NCI-H1092 (cell line): ENCODE measurements at regions not wholly inside any gene's neighbourhood (a gene's known extent, or its start where the extent isn't known, plus 50 kb on each side); places are given as distances from the start of the nearest gene placed in this dataset.

Experiments used
- DNase-seq: peaks from one replicate; lab custom pipeline; 2025; lab: John Stamatoyannopoulos, UW

- DNase-seq: no peak
These were observed 79.0 kb upstream of the CST7 start for GRCh38 chr20:24870057-24870456.

- DNase-seq: no peak
These were observed 78.2 kb upstream of the CST7 start for GRCh38 chr20:24870881-24871280.

DNA sequence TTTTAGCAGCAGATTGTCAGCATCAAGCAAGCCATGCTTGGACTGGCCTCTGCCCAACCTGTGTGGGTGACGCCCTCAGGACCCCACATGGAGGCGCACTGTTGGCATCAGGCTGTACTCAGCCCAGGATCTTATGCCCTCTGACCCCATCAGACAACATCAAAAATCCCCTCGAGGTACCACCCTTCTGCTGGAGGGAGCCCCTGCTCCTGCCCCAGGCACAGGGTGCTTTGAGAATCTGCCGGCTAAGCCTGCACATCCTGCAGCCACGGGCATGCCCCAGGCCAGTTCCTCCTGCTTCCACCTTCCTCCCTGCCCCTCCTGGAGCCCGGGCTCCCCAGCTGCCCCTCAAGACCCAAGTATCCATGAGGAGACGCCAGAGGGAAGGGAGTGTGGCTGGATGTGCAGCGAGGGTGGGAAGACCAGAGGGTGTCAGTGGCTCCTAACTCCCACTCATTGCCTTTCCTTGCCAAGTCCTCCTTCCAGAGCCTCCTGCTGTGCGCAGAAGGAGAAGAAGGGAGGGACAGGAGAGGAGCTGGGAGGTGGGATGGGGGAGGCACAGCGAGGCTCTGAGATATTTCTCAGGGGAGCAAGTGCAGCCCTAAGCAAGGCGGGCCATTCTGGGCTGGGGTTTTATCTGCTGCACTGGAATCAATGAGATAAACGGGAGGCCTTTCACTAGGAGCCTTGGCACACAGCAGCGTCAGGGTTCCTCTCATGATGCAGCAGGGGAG lies 77.4 kb upstream of the CST7 start:
- DNase-seq: no peak

GRCh38 chr20:24872291-24873024 lies 76.6 kb upstream of the CST7 start:
- DNase-seq: peak; percentile 73

DNA sequence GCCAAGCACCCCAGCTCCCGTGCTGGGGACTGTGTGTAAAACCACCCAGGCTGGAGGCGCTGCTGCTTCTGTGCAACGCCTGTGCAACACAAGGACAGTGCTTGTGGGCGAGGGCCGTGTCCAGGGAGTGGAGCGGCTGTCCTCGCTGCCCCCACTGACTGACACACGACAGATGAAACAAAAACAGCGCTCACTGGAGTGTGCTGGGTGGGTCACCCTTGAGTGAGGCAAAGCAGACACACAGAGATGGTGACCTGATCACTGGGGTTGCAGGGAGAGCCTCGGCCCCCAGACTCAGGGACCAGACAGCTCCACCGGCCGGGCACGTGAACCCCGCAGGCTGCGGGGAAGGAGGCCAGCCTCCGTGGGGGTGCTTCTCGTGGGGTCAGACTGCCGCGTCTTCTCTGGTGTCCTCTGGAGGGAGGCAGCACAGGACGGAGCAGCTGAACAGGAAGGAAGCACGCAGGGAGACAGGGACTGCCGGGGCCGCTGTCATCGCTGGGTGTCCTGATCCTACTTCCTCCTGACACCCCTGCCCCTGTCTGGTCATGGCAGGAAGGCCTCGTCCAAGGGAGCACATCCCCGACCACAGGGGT lies 75.9 kb upstream of the CST7 start:
- DNase-seq: no peak

DNA sequence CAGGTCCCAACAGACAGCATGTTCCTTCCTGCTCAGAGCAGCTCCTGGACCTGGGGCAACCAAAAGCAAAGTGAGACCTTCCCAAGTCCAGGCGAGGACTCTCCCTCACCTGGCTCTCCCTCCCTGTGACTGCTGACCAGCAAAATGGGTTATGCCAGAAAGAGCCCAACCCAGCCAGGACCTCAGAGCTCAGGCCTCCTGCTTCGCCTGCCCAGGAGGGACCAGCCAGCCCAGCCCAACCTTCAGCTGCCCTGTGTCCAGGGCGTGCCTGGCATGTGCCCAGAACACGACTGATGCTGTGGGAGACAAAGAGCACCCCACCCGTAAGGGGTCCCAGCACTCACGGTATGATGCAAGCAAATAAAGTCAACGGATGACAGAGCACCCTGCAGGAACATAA lies 74.0 kb upstream of the CST7 start:
- no peak for DNase-seq

- DNase-seq: no peak
These were observed 71.4 kb upstream of the CST7 start for GRCh38 chr20:24877652-24878051.

GRCh38 chr20:24878657-24879056 lies 70.4 kb upstream of the CST7 start:
- DNase-seq: no peak

DNA sequence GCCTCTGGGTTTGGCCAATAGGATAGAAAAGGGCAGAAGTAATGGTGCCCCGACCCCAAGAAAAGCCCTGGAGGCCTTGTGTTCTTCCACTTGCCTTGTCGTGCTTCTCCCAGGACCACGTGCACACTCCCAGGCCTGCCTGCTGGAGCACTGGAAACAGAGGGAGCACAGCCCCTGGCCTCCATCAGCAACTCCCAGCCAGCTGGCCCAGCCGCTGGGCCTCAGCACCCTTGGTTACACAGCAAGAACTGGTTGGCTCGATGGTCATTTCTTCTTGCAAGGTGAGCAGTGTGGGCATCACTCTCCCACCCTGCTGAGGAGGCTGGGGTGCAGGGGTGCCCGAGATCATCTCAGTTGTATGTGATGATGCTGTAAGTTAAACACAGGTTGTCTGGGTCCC lies 69.2 kb upstream of the CST7 start:
- no peak for DNase-seq

DNA sequence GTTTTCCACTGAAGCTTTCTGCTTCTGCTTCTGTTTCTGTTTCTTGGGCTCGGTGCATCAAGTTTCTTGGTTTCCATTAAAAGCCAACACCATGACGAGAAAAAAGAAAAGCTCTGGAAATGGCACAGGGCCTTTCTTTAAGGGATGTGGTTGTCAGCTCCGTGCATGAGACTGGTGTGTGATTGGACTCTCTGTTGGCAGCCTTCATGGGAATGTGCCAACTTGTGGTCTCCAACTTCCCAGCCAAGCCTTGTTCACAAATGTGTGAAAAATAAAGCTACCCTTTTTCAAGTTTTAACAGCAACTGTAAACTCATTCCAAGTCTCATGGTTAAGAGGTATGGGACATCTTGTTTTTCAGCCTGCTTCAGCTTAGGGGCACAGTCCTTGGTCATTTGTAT lies 68.7 kb upstream of the CST7 start:
- no peak for DNase-seq

DNA sequence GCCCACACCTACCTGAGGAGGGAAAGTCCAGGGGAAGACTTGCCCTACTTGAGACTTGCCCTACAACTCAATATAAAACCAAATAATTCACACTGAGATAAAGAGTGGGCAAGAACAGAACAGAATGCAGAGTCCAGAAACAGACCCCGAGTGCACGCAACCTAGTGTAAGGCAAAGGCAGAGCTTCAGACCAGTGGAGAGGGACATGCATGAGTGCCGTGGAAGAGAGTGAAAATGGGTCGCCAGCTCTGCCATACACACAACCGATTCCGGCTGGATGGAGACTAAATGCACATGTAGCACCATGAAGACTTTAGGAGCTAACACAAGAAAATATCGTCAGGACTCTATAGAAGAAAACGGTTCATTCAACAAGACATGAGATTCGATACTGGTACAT lies 58.8 kb upstream of the CST7 start:
- DNase-seq: no peak

DNA sequence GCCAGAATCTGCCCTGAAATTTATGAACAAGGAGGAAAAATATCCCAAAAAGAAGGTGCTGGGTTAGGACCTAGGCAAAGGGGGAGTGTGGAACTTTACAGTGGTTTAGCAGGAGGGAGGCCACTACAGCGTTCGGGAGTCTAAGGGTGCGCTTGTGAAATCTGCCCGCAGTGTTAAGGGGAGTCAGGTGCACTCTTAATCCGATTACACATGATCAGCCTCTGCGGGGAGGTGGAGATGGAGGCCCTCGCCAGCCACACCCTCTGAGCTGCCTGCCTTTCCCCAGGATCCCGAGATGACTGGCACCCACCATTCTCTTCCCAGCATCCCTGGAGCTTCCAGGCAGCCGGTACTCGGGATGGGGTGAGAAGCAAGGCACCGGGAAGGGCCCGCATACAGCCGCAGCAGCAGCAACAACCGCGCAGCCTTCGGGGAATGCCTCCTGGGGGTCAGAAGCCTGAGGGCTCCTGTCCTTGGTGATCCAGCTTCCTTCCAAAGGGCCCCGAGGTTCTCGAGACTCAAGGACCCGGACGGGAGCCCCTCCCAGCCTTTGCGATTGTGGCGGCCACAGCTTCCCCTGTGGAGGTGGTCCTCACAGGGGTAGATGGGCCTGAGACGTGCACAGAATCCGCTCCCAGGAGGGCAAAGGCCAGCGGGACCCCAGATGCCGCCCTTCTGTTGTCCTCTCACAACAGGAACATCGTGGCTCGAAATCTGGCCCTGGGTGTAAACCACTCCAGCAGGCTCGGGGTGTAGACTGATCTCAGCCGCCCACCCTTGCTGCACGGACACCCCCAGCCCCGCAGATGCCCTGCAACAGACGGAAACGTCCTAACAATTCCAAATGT lies 57.3 kb upstream of the CST7 start:
- DNase-seq: no peak

DNA sequence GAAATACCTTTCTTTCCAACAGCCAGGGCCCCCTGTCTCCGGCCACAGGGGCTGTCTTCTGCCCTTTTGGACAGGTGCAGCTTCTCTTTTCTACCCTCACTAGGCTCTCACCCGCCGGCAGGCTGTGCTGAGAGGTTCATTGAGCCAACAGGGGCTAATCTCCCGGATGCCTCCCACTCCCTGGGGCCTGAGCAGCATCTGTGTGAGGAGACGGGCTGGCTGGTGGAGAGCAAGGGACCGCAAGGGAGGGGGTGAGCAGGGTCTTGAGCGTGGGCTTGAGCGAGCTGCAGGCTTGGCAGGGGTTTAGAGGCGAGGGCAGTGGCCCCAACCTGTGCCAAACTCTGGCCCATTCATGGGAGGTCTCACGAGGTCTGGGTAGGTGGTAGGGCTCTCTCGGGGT lies 56.5 kb upstream of the CST7 start:
- no peak for DNase-seq

- no peak for DNase-seq
These were observed 56.1 kb upstream of the CST7 start for GRCh38 chr20:24892931-24893330.

GRCh38 chr20:24894488-24894887 lies 54.6 kb upstream of the CST7 start:
- DNase-seq: no peak

DNA sequence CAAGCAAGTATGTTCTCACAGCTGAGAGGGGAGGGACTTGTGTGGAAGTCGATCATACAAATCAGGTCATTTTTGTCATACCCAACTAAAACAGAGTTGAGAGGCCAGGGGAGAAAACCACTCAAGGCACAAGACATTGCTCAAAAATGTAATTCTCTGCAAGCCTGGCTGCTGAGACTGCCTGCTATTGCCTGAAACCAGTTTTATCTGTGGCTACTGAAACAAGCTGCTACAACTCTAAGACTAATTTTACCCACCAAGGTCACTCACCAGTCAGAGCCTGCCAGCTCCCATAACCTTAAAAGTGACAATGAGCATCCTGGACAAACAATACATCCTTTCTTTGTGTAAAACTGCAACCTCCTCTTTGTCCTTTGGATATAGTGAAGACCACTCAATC lies 54.1 kb upstream of the CST7 start:
- no peak for DNase-seq

GRCh38 chr20:24895431-24895830 lies 53.6 kb upstream of the CST7 start:
- DNase-seq: no peak

- DNase-seq: no peak
These were observed 53.0 kb upstream of the CST7 start for GRCh38 chr20:24895898-24896658.

- DNase-seq: no peak
These were observed 52.1 kb upstream of the CST7 start for GRCh38 chr20:24896984-24897383.

- no peak for DNase-seq
These were observed 51.1 kb upstream of the CST7 start for GRCh38 chr20:24897974-24898373.

GRCh38 chr20:24899153-24899552 lies 49.9 kb upstream of the CST7 start:
- DNase-seq: no peak
